H1 (cell line): ENCODE measurements at regions not wholly inside any gene's neighbourhood (a gene's known extent, or its start where the extent isn't known, plus 50 kb on each side); places are given as distances from the start of the nearest gene placed in this dataset.

Experiments
- CTCF ChIA-PET: fragments of 300-600 bp; sonication (Branson Sonifier 250); formaldehyde crosslinking; loops from one replicate; lab custom pipeline; 2021; ENCODE audit not compliant: partially characterized antibody; lab: Charles Lee
- POLR2A ChIA-PET: fragments of 300-600 bp; sonication (Branson Sonifier 250); formaldehyde crosslinking; loops from one replicate; lab custom pipeline; 2021; ENCODE audit warnings: inconsistent platforms; ENCODE audit not compliant: partially characterized antibody; lab: Charles Lee
- DNase-seq, 2 experiments: peaks; one replicate each; pipeline versions ENCODE4 v3.0.0 to v3.0.0-alpha.2; 2010 to 2022; ENCODE audit warnings: low spot score in 2 of 2, low read depth in 1 of 2, mixed read lengths in 1 of 2
- FAIRE-seq: peaks from 2 replicates; lab custom pipeline; 2011; peaks lifted over from hg19 to GRCh38; lab: Jason Lieb, UNC
- H2AFZ ChIP-seq: 2 replicates; pipeline ENCODE4 v1.8.1; 2012; ENCODE audit warnings: low read length, inconsistent platforms
- H2AK5ac ChIP-seq: 2 replicates; pipeline ENCODE4 v1.6.1; 2013; ENCODE audit warnings: low read depth, low read length
- H2BK120ac ChIP-seq: replicated peaks from 2 replicates; pipeline ENCODE3; 2013; ENCODE audit warnings: low read depth, low read length, inconsistent platforms
- H2BK12ac ChIP-seq: 2 replicates; pipeline ENCODE4 v1.6.1; 2013; ENCODE audit warnings: low read depth, low read length
- H2BK15ac ChIP-seq: 2 replicates; pipeline ENCODE4 v1.6.1; 2013; ENCODE audit warnings: low read length
- H2BK20ac ChIP-seq: 2 replicates; pipeline ENCODE4 v1.6.1; 2013; ENCODE audit warnings: low read length
- H2BK5ac ChIP-seq: 2 replicates; pipeline ENCODE4 v1.6.1; 2013; ENCODE audit warnings: low read depth, low read length
- H3K14ac ChIP-seq: 2 replicates; pipeline ENCODE4 v1.6.1; 2013; ENCODE audit warnings: inconsistent platforms; ENCODE audit not compliant: insufficient read length
- H3K18ac ChIP-seq: 2 replicates; pipeline ENCODE4 v1.6.1; 2013; ENCODE audit warnings: low read length; ENCODE audit errors: extremely low read depth
- H3K23ac ChIP-seq: 2 replicates; pipeline ENCODE4 v1.6.1; 2013; ENCODE audit warnings: inconsistent platforms; ENCODE audit not compliant: insufficient read length
- H3K23me2 ChIP-seq: 2 replicates; pipeline ENCODE4 v1.6.1; 2013; ENCODE audit warnings: low read depth, low read length
- H3K27ac ChIP-seq: 2 replicates; pipeline ENCODE4 v1.6.1; 2011; ENCODE audit warnings: low read depth, low read length, inconsistent platforms
- H3K27me3 ChIP-seq, 4 experiments: replicated peaks in 1 of 4; 1 replicate in 1 of 4; 2 replicates in 3 of 4; pipeline versions ENCODE4 v1.6.1 to v1.8.1; 2011 to 2013; ENCODE audit warnings: low read length in 3 of 4, mild to moderate bottlenecking in 3 of 4, inconsistent platforms in 2 of 4, mixed read lengths in 2 of 4, moderate library complexity in 1 of 4; ENCODE audit not compliant: control insufficient read depth in 3 of 4, insufficient read depth in 3 of 4; ENCODE audit errors: extremely low read depth in 1 of 4
- H3K36me3 ChIP-seq, 4 experiments: 2 replicates each; pipeline versions ENCODE4 v1.6.1 to v1.8.1; 2011 to 2013; ENCODE audit warnings: mild to moderate bottlenecking in 4 of 4, low read length in 3 of 4, moderate library complexity in 2 of 4, control low read depth in 1 of 4, inconsistent platforms in 1 of 4; ENCODE audit not compliant: insufficient read depth in 4 of 4, control insufficient read depth in 2 of 4
- H3K4ac ChIP-seq: replicated peaks from 2 replicates; pipeline ENCODE3; 2013; ENCODE audit warnings: low read length, low read depth, mixed read lengths, inconsistent platforms; ENCODE audit not compliant: insufficient read length
- H3K4me1 ChIP-seq, 4 experiments: replicated peaks in 1 of 4; 1 replicate in 1 of 4; 2 replicates in 3 of 4; pipeline versions ENCODE4 v1.6.1 to v1.8.1; 2011 to 2013; ENCODE audit warnings: low read length in 3 of 4, inconsistent platforms in 2 of 4, mixed read lengths in 1 of 4; ENCODE audit not compliant: insufficient read depth in 4 of 4, control insufficient read depth in 3 of 4
- H3K4me2 ChIP-seq, 2 experiments: 2 replicates each; pipeline versions ENCODE4 v1.6.1 to v1.8.1; 2011 to 2013; ENCODE audit warnings: low read depth in 2 of 2, low read length in 2 of 2, control low read depth in 1 of 2, inconsistent platforms in 1 of 2, mild to moderate bottlenecking in 1 of 2; ENCODE audit not compliant: insufficient read depth in 1 of 2
- H3K4me3 ChIP-seq, 4 experiments: fragments of 200-600, 300-600 bp in 1 of 4; sonication (generic), shearing (Covaris generic), sonication (Bioruptor Twin) in 1 of 4; 2 replicates each; pipeline versions ENCODE4 v1.5.1 to v1.8.1; 2011 to 2016; ENCODE audit warnings: low read length in 4 of 4, low read depth in 3 of 4, control low read depth in 2 of 4, inconsistent platforms in 2 of 4, mild to moderate bottlenecking in 2 of 4, mixed read lengths in 1 of 4, moderate library complexity in 1 of 4; ENCODE audit not compliant: insufficient read depth in 2 of 4; ENCODE audit errors: extremely low read depth in 1 of 4
- H3K56ac ChIP-seq: replicated peaks from 2 replicates; pipeline ENCODE3; 2013; ENCODE audit warnings: low read depth, mild to moderate bottlenecking, mixed read lengths, low read length, inconsistent platforms; ENCODE audit not compliant: insufficient read length
- H3K79me1 ChIP-seq: 2 replicates; pipeline ENCODE4 v1.6.1; 2013; ENCODE audit warnings: low read depth, low read length, control low read depth
- H3K79me2 ChIP-seq, 2 experiments: 2 replicates each; pipeline versions ENCODE4 v1.6.1 to v1.8.1; 2012 to 2013; ENCODE audit warnings: low read length in 2 of 2, mild to moderate bottlenecking in 2 of 2, inconsistent platforms in 1 of 2; ENCODE audit not compliant: insufficient read depth in 2 of 2, control insufficient read depth in 1 of 2
- H3K9ac ChIP-seq, 4 experiments: replicated peaks in 1 of 4; 1 replicate in 1 of 4; 2 replicates in 3 of 4; pipeline versions ENCODE4 v1.6.1 to v1.8.1; 2011 to 2013; ENCODE audit warnings: low read depth in 3 of 4, low read length in 3 of 4, control low read depth in 2 of 4, mild to moderate bottlenecking in 2 of 4, moderate library complexity in 2 of 4, inconsistent platforms in 1 of 4; ENCODE audit errors: extremely low read depth in 1 of 4
- H3K9me3 ChIP-seq, 2 experiments: 2 replicates each; pipeline versions ENCODE4 v1.6.1 to v1.8.1; 2012 to 2013; ENCODE audit warnings: mild to moderate bottlenecking in 2 of 2, moderate library complexity in 2 of 2, control low read depth in 1 of 2, inconsistent platforms in 1 of 2, low read depth in 1 of 2, low read length in 1 of 2, mixed read lengths in 1 of 2; ENCODE audit not compliant: insufficient read depth in 2 of 2
- H4K20me1 ChIP-seq, 2 experiments: replicated peaks in 1 of 2; 2 replicates each; pipeline versions ENCODE3 to v1.8.1; 2011 to 2013; ENCODE audit warnings: inconsistent platforms in 2 of 2, low read length in 2 of 2, mild to moderate bottlenecking in 1 of 2; ENCODE audit not compliant: insufficient read depth in 2 of 2, control insufficient read depth in 1 of 2
- H4K5ac ChIP-seq: 2 replicates; pipeline ENCODE4 v1.6.1; 2013; ENCODE audit warnings: low read length, low read depth, mixed read lengths, inconsistent platforms; ENCODE audit not compliant: insufficient read length
- H4K8ac ChIP-seq: 2 replicates; pipeline ENCODE4 v1.8.0; 2013; ENCODE audit warnings: mild to moderate bottlenecking, moderate library complexity, low read length, inconsistent platforms; ENCODE audit not compliant: insufficient read depth; ENCODE audit errors: extremely low read depth
- H4K91ac ChIP-seq: replicated peaks from 2 replicates; pipeline ENCODE3; 2013; ENCODE audit warnings: low read length, mixed read lengths, inconsistent platforms; ENCODE audit not compliant: insufficient read length
- BCL11A ChIP-seq, 2 experiments: IDR thresholded peaks; one replicate each; pipeline ENCODE4 v1.6.1; 2011; ENCODE audit warnings: low read depth in 2 of 2, low read length in 2 of 2, mild to moderate bottlenecking in 2 of 2
- CEBPB ChIP-seq: IDR thresholded peaks from 2 replicates; pipeline ENCODE4 v1.6.1; 2012; ENCODE audit warnings: low read depth, low read length
- CREB1 ChIP-seq: IDR thresholded peaks from 2 replicates; pipeline ENCODE4 v1.6.1; 2012; ENCODE audit warnings: inconsistent platforms
- JUND ChIP-seq: IDR thresholded peaks from 2 replicates; pipeline ENCODE4 v1.6.1; 2011; ENCODE audit warnings: mild to moderate bottlenecking, improper control_type of control experiment, low read length
- KDM4A ChIP-seq: IDR thresholded peaks from one replicate; pipeline ENCODE4 v1.7.1; 2012; ENCODE audit warnings: low read depth, mild to moderate bottlenecking, moderate library complexity, low read length, inconsistent platforms; ENCODE audit not compliant: severe bottlenecking
- RNF2 ChIP-seq: fragments of 200-900, 300-1000 bp; sonication (generic); IDR thresholded peaks from 2 replicates; pipeline ENCODE4 v1.7.1; 2016; ENCODE audit warnings: borderline replicate concordance, low read depth, mild to moderate bottlenecking, antibody characterized with exemption, low read length; ENCODE audit not compliant: poor library complexity, severe bottlenecking; ENCODE audit errors: missing control alignments
- TAF7 ChIP-seq: optimal IDR thresholded peaks from 2 replicates; pipeline ENCODE3; 2011; ENCODE audit warnings: low read depth, mild to moderate bottlenecking, inconsistent platforms, low read length, moderate library complexity, borderline replicate concordance
- WGBS, 2 experiments: shearing (Covaris generic) in 1 of 2; methylation state at CpG; one replicate each; pipeline versions ENCODE4 v1.1.6 to v1.1.7; 2013 to 2015; ENCODE audit warnings: low lambda C conversion rate in 2 of 2, mixed read lengths in 2 of 2, inconsistent platforms in 1 of 2, low coverage in 1 of 2, missing lambda C conversion rate in 1 of 2; ENCODE audit not compliant: insufficient replicate concordance in 2 of 2, insufficient coverage in 1 of 2, insufficient read length in 1 of 2; ENCODE audit errors: extremely low coverage in 1 of 2, missing lambda C conversion rate in 1 of 2; 5-methylcytosine and 5-hydroxymethylcytosine counted together

- DNase-seq, result no peak
These were observed 120.3 kb downstream of the TUBA3C start for GRCh38 chr13:19061278-19061677.

More at GRCh38 chr13:19061278-19061677, 120.3 kb downstream of the TUBA3C start:
- H3K4me3 ChIP-seq, result no peak overlapping the region
- POLR2A ChIA-PET, result no interaction called here
- no peak overlapping the region for H3K4me2 ChIP-seq
- no peaks in the 10 kb centered on the region for H3K23me2 ChIP-seq
- no peak overlapping the region for H4K91ac ChIP-seq
- no peak overlapping the region for H4K5ac ChIP-seq
- no peak overlapping the region for H3K23ac ChIP-seq
- H3K14ac ChIP-seq, result no peak overlapping the region
- H2BK20ac ChIP-seq, result no peak overlapping the region
- WGBS, 2 experiments, result 85% methylated on average over 6 of the region's 6 CpGs; no CpG with 5 or more reads in 1 of the 2 experiments
- no peak for FAIRE-seq
- H2BK120ac ChIP-seq, result no peak overlapping the region
- H3K79me1 ChIP-seq, result no peaks in the 10 kb centered on the region
- no peak overlapping the region for H3K9ac ChIP-seq
- no peaks in the 10 kb centered on the region for H3K4me1 ChIP-seq
- H2BK15ac ChIP-seq, result no peak overlapping the region
- no peak overlapping the region for H3K4ac ChIP-seq
- no peak overlapping the region for H2BK5ac ChIP-seq
- no peak overlapping the region for H2AK5ac ChIP-seq
- no peak overlapping the region for H4K8ac ChIP-seq
- H3K36me3 ChIP-seq, result no peaks in the 10 kb centered on the region
- peaks cover 83 to 90% of the 10 kb centered on the region in 2 experiments for H3K9me3 ChIP-seq
- CTCF ChIA-PET, result no interaction called here
- no peak overlapping the region for H2AFZ ChIP-seq
- no peak overlapping the region for H3K27ac ChIP-seq
- H3K79me2 ChIP-seq, result no peaks in the 10 kb centered on the region
- H3K56ac ChIP-seq, result no peak overlapping the region
- H3K18ac ChIP-seq, result no peak overlapping the region
- no peaks in the 10 kb centered on the region for H3K27me3 ChIP-seq
- no peaks in the 10 kb centered on the region for H4K20me1 ChIP-seq
- no peak for TF ChIP-seq RNF2
- TF ChIP-seq TAF7, result no peak
- no peak for TF ChIP-seq JUND
- TF ChIP-seq CEBPB, result no peak
- no peak for TF ChIP-seq CREB1
- TF ChIP-seq BCL11A (IDR thresholded peaks at IDR 0.05; ENCODE audit: low read depth in 2 of 2, low read length in 2 of 2), result no peak
- no peak for TF ChIP-seq KDM4A
- no peak overlapping the region for H2BK12ac ChIP-seq
